Erythroblast (primary cell): ENCODE measurements at regions not wholly inside any gene's neighbourhood (a gene's known extent, or its start where the extent isn't known, plus 50 kb on each side); places are given as distances from the start of the nearest gene placed in this dataset.

ENCODE experiments used
- GATA1 ChIP-seq: IDR thresholded peaks from 2 replicates; pipeline ENCODE4 v1.6.1; 2011; ENCODE audit warnings: low read depth, mild to moderate bottlenecking, control low read depth, low read length, moderate library complexity
- POLR2A ChIP-seq: IDR thresholded peaks from 2 replicates; pipeline ENCODE4 v1.6.1; 2011; ENCODE audit warnings: mild to moderate bottlenecking, low read length

DNA sequence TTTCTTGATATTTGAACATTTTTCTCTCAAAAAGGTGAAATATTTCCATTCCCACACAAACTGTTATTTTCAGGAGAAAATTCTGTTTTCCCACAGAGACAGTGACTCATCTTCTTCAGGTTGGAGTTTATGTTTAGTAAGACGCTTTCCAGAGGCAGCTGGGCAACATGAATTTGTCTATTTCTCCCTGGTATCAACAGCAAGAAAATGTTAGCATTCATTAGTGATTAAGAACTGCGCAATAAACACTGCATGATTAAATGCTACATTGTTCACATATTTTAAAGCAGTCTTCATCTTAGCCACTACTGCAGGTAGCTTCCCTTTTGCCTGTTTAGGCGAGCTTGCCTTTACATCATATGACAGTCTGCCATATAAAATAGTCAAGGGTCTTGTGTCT lies 295.7 kb downstream of the C6orf118 start:
- TF ChIP-seq POLR2A (no peak), GATA1 (no peak)
